GM18519 (cell line): ENCODE measurements at regions not wholly inside any gene's neighbourhood (a gene's known extent, or its start where the extent isn't known, plus 50 kb on each side); places are given as distances from the start of the nearest gene placed in this dataset.

Source experiments
- ATAC-seq: cut with Tn5 transposase; IDR thresholded peaks from one replicate; pipeline ENCODE4 v1.9.1; 2021; ENCODE audit warnings: mild to moderate bottlenecking, moderate library complexity; ENCODE audit not compliant: unreplicated experiment, low FRiP score

DNA sequence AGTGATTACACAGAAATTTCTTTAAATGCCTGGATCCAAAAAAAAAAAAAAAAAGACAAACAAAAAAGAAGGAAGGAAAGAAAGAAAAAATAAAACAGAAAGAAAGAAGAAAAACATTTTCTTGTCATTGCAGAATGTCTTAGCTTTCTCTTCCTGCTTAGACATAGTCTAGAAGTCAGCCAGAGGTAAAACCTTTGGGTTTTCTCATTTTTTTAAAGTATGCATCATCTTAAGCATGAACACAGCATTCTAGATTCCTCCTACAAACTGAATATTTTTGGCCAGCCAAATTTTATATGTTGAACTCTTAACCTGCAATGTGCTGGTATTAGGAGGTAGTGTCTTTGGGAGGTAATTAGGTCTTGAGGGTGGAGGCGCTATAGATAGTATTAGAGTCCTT lies 243.9 kb downstream of the TRIB2 start:
- ATAC-seq, result no peak

- ATAC-seq, result no peak
Observed at GRCh38 chr2:12964904-12965539, 248.3 kb downstream of the TRIB2 start.

- no peak for ATAC-seq
Observed at GRCh38 chr2:12965540-12966269, 249.0 kb downstream of the TRIB2 start.

GRCh38 chr2:12967804-12968203 lies 251.1 kb downstream of the TRIB2 start:
- no peak for ATAC-seq

DNA sequence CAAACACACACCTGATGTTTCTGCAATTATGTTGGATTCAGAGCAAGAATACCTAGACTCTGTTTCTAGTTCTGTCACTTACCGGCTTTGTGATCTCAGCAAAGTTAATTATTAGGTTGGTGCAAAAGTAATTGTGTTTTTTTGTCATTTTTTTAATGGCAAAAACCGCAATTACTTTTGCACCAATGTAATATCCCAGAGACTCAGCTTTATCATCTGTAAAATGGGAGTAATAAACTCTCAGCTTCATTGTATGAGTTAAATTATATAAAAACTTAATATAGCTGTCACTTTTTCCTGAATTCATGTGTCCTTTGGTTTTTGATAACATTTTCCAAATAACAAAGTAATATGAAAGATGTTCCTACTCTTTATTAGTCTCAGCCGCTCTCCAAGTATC lies 251.7 kb downstream of the TRIB2 start:
- no peak for ATAC-seq

GRCh38 chr2:12970861-12971260 lies 254.1 kb downstream of the TRIB2 start:
- ATAC-seq, result no peak

DNA sequence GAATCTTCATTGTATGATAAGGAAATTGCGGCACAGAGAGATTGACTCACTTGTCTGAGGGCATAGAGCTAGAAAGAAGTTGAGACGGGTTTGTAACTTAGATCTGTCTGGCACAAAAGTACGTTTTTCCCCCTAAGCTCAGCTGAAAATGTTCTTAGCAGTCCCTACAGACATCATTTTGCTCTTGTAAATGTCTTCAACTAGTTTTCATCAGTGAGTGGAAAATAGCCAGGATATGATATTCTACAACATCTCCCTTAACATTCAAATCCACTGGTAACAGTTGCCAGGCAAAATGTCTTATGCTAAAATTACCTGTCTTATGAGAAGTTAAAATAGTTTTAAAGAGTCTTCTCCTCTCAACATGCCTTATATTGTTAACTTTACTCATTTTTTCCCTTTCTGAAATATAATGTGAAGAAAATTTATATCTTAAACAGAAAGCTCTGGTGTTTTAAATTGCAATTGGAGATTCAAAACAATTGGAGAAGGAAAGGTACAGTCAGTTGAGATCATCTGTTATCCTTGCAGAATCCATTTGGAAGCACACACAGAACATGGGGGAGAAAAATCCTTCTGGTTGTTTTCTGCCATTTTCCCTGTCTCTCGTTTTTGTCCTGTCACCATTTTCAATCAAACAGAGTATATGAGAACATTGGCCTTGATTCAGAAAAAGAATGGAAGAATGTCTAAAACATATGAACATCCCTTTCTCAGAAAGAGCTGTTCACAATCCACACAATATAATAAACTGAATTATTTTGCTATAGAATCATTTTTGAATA lies 255.0 kb downstream of the TRIB2 start:
- no peak for ATAC-seq

DNA sequence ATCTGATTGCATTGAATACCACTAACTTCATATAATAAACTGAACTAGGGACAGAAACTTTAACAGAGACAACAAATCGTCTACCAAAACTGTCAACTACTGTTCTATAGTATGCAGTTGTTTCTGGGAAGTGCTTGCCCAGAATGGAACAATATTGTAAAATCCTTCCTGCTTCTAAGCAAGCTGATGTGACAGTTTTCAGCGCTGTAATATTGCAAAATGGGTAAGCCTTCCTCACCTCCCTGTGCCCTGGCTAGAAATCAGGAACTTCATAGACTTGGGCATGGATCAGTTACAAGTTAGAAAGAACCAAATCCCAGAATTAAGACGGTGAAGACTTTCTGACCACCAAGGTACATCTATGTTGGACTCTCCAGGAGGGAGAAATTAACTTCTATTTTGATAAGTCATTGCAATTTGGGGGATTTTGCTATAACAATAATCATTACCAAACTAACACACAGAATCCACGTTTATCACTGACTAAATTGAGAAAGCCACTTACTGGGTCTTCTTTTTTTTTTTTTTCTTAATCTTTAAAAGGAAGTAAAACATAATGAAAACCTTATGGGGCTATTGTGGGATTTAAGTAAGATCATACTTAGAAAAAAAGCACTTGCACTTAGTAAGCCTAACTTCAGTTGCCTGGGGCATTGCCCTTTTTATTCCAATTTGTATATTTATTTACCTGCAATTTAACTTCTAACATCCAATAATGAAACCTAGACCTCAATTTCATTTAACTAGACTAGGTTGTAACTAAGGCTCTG lies 261.5 kb downstream of the TRIB2 start:
- no peak for ATAC-seq

DNA sequence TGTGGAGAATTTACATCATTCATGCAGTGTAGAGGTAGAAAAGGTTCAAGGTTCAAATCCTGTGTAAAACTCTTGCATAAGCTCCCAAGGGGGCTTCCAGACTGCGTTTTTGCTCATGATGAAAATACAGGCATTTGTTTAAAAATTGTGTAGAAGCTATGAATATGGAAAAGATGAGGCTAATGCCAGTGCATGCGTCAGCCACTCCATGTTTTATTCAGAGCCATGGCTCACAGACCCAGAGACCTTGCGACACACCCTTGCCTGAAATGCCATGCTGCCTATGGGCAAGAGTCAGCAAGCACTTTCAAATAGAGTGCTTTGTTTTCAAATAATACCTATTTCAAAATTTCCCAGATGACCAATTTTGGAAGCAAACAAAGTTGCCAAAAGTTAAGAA lies 262.3 kb downstream of the TRIB2 start:
- no peak for ATAC-seq

DNA sequence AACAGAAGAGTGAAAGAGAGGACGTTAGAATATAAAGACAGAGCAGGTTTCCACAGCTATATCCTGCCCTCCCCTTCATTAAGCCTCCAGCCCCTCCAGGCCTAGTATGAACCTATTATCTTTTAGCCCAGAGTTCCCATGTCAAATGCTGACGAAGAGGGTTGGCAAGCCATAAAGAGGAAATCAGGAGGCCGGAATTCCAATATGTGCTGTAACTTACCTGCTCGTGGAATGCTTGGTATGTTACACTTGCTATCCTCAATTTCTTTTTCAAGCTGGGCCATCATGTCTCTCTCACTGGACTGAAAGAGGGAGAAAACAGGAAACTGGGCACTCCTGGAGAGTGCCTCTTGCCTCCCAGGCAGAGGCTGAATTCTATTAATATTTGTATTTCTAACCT lies 264.1 kb downstream of the TRIB2 start:
- ATAC-seq, result no peak

- no peak for ATAC-seq
Observed at GRCh38 chr2:12982149-12982584, 265.4 kb downstream of the TRIB2 start.

- ATAC-seq, result no peak
Observed at GRCh38 chr2:12987246-12987645, 270.5 kb downstream of the TRIB2 start.

- ATAC-seq, result no peak
Observed at GRCh38 chr2:12988279-12988678, 271.5 kb downstream of the TRIB2 start.

DNA sequence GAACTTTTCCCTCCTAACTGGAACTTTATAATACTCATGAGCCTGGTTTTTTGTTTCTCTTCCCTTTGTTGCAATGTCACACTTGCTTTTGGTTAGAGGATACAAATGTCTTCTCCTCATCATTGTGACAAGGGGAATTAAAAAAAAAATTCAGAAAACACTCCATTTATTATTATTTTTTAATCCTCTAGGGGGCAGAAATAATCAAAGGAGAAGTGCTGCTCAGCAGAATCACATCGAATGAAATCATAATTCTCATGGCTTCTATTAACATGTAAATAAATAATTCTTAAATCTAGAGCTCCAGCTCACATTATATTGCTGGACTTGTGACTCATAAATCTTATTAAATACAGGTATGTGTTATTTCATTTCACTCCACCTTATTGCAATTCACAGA lies 273.8 kb downstream of the TRIB2 start:
- no peak for ATAC-seq

DNA sequence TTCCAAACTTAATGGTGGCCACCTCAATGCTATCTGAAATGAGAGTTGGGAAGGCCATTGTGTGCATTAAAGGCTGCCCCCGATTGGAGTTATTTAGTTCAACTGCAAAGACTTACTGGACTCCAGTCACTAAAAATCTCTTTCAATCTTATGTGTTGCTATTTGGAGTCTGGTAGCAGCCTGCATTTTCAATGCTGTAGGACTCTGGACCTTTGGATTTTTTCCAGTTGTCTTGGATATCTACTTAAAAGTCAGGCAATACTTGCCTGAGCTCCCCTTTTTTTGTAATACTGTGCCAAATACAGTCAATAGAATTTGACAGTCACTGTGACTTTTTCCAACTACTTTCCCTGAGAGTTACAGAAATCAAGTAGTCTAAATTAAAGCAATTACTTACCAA lies 281.9 kb downstream of the TRIB2 start:
- no peak for ATAC-seq

DNA sequence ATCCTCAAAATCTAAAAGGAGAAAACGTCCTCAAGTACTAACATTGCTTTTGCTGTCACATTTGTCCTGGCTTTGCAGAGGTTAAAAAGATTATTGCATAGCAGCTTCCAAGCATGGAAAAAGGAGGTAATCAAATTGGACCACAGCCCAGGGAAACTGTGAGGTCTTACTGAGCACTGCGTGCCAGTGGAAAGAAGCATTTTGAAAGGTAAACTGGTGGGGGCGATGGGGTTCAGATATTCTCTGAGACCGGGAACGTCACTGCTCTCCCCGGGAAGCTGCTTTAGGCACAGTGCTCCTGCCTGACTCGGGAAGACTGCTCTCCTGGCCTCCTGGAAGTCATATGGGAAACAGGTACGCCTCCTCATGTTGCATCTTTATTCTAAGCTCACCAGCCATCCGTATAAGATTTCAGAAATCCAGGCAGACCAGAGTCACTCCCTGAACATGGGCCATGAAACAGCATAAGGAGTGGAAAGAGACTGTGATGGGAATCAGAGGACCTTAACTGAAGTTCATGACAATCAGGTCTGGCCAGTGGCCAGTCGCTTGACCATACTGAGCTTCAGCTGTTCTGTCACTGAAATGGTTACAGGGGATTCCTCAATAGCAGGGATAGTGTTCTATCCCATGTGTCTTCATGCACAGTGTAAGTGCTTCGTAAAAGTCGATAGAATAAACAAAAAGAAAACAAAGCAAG lies 284.1 kb downstream of the TRIB2 start:
- ATAC-seq, result no peak

DNA sequence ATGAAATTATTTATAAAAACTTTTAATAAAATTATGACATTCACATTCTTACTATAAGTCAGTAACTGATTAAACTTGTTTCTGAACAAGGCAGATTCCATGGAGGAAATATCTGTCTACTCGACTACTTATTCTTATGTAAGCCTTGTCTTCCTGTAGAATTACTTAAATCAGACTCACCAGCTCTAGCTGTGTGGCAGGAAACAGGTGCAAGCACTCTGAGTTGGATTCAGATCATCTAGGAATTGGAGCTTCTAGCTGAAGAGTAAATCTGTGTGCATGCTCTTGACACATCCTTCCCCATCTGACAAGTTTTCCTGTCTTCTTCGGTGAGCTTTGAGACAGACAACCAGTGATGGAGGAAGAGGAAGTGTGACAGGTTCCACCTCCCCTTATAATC lies 284.7 kb downstream of the TRIB2 start:
- no peak for ATAC-seq

GRCh38 chr2:13002536-13003331 lies 286.0 kb downstream of the TRIB2 start:
- ATAC-seq, result no peak

GRCh38 chr2:13003500-13003899 lies 286.8 kb downstream of the TRIB2 start:
- no peak for ATAC-seq
